ENCODE measurements at regions not wholly inside any gene's neighbourhood (a gene's known extent, or its start where the extent isn't known, plus 50 kb on each side); places are given as distances from the start of the nearest gene placed in this dataset.

DNA sequence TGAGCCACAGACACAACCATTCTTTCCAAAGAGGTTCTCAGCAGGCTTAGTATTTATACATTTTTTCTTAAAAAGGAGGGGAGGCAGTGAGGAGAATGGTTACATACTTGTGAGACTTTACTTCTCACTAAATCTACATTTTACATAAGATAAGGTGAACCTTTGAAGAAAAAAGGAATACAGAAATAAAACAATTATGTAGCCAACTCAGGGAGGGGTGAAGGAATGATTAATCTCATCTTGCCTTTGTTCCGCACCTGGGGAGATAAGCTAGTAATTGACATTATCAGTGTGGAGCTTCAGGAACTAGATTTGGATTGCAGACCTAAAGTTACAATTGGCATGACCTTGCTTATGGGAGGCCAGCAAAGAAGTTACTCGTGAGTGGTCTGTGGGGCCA, 221.8 kb upstream of the GGTLC1 start:
- TF ChIP-seq, protein P1, sequence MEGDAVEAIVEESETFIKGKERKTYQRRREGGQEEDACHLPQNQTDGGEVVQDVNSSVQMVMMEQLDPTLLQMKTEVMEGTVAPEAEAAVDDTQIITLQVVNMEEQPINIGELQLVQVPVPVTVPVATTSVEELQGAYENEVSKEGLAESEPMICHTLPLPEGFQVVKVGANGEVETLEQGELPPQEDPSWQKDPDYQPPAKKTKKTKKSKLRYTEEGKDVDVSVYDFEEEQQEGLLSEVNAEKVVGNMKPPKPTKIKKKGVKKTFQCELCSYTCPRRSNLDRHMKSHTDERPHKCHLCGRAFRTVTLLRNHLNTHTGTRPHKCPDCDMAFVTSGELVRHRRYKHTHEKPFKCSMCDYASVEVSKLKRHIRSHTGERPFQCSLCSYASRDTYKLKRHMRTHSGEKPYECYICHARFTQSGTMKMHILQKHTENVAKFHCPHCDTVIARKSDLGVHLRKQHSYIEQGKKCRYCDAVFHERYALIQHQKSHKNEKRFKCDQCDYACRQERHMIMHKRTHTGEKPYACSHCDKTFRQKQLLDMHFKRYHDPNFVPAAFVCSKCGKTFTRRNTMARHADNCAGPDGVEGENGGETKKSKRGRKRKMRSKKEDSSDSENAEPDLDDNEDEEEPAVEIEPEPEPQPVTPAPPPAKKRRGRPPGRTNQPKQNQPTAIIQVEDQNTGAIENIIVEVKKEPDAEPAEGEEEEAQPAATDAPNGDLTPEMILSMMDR (IDR thresholded peaks at IDR 0.05) = no peak
- no peak for TF ChIP-seq POLR2AphosphoS5 (IDR thresholded peaks at IDR 0.05; ENCODE audit: insufficient read depth in 1 of 2, low read depth in 1 of 2)

Measured in vagina (tissue), 2 donors.